GM10248 (cell line): ENCODE measurements at regions not wholly inside any gene's neighbourhood (a gene's known extent, or its start where the extent isn't known, plus 50 kb on each side); places are given as distances from the start of the nearest gene placed in this dataset.

Experiments
- CTCF ChIA-PET: fragments of 300-600 bp; sonication (Branson Sonifier 250); formaldehyde crosslinking; extraction: SDS; loops from one replicate; lab custom pipeline; 2021; ENCODE audit warnings: antibody characterized with exemption; lab: Yijun Ruan, JAX
- POLR2A ChIA-PET: fragments of 350-650 bp; sonication (Branson Sonifier 250); formaldehyde crosslinking; extraction: SDS; loops from one replicate; lab custom pipeline; 2020; ENCODE audit warnings: antibody characterized with exemption; lab: Yijun Ruan, JAX
- DNase-seq: peaks from one replicate; pipeline ENCODE4 v3.0.0; 2012; ENCODE audit errors: extremely low spot score
- TF ChIP-seq, protein P1 (sequence below): IDR thresholded peaks from 2 replicates; pipeline ENCODE4 v1.5.1; 2012; ENCODE audit warnings: mild to moderate bottlenecking, low read depth; ENCODE audit errors: extremely low read depth, missing control alignments, control extremely low read depth

DNA sequence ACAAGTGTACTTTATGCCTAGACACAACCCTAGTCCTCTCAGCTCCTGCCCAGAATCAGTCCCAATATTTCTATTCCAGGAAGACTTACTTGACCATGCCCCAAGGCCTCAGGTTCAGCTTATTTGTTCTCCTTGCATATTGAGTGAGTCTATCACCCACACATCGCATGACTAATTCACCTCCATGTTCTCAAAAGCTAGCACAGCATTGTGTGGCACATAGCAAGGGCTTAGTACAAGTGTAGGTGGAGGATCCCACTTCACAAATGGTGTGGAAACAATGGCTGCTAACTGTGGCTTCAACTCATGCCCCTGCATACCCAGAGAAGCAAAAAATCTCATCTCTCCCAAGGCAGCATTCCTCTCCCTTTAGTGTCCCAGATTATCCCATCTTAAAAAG lies 602.6 kb upstream of the API5 start:
- POLR2A ChIA-PET: no interaction called here
- TF ChIP-seq, protein P1, sequence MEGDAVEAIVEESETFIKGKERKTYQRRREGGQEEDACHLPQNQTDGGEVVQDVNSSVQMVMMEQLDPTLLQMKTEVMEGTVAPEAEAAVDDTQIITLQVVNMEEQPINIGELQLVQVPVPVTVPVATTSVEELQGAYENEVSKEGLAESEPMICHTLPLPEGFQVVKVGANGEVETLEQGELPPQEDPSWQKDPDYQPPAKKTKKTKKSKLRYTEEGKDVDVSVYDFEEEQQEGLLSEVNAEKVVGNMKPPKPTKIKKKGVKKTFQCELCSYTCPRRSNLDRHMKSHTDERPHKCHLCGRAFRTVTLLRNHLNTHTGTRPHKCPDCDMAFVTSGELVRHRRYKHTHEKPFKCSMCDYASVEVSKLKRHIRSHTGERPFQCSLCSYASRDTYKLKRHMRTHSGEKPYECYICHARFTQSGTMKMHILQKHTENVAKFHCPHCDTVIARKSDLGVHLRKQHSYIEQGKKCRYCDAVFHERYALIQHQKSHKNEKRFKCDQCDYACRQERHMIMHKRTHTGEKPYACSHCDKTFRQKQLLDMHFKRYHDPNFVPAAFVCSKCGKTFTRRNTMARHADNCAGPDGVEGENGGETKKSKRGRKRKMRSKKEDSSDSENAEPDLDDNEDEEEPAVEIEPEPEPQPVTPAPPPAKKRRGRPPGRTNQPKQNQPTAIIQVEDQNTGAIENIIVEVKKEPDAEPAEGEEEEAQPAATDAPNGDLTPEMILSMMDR: no peak
- CTCF ChIA-PET: no interaction called here

DNA sequence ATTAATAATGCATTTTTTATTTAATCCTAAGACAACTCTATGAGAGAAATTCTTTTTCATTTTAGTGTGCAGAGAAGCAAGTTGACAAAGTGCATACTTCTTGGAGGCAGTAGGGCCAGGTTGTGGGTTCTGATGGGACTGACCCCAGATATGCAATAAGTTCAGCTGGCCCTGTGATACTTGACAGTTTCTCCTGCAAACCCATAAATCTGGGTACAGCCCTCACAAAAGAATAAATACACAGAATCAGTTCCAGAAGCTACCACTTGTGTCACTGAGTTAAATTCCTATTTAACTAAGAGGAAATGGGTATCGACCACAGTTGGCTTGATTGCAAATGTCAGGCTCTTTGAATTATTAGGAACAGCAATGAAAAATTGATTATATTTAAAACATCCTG lies 598.5 kb upstream of the API5 start:
- TF ChIP-seq, protein P1: no peak
- CTCF ChIA-PET: no interaction called here
- DNase-seq: no peak
- POLR2A ChIA-PET: no interaction called here

More for the DNA sequence above, 602.6 kb upstream of the API5 start:
- no peak for DNase-seq

DNA sequence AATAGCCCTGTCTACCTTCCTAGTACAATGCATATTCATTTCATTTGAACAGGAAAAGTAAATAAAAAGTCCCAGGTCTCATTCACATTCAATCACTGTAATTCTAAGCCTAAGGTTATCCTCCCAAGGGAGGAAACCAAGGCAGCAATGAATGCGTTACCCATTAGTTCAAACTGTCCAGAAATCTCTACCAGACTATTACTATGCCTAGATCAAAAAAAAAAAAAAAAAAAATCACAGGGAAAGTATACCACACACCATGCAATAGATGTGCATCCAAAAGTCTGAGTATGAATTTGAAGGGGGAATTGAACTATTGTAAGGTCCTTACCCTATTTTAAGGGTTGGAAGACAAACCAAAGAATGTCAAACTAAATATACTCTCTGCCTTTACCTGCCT lies 598.0 kb upstream of the API5 start:
- TF ChIP-seq, protein P1: no peak
- CTCF ChIA-PET: no interaction called here
- no peak for DNase-seq
- POLR2A ChIA-PET: no interaction called here

DNA sequence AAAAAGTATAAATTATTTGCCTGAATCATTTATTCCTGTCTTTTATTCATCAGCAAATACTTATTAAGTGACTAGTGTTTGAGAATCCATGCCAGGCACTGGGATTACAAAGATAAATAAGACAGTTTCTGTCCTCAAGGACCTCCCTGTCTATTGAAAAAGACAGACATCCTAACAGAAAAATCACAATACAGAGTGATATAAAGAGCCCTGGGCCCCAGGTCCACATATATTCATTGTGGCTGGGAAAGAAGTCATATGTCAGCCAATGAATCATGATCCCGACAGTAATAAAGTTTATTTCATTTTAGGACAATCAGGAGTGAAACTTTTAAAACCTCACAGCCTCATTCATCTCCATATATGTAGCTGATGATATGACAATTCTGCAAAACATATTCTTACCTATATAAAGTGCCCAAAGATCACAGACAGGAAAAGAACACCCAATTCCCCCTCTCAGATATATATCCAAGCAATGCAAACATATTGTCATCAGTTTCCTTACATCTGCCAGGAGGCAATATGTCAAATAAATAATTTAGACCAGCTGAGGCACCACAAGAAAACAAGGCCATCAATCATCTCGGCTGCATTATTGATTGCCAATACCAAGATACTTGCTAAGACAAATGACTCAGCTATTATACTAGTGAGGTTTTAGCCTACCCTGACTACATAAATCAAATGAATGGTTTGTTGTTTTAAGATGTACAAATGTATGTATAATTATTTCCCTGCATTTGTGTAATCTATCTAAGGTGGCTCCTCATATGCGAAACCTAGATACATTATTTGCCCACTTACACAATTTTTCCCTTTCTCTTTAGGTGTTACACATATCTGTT lies 590.9 kb upstream of the API5 start:
- ChIA-PET POLR2A (no interaction called here), CTCF (interaction anchor here (0.9 to 1.1 kb wide), 2 partner anchors 12 to 15 kb away, joined by 3 read pairs; no protein-coding TSS in a partner anchor)

DNA sequence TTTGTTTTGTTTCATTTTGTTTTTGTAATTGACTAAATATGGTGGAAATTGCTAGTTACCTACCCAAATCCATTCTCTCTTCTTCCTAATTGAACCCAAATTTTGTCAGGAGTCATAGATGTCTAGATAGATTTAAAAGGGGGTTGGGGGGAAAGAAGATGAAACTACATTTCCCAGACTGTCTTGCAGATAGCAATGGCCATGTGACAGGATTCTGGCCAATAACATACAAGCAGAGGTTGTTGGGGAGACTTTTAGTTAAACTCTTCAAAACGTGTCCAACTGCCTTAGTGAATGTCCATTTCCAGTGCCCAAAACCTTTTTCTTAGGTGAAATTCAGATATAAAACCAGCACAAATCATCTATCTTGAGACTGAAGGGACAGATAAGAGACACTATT lies 583.9 kb upstream of the API5 start:
- CTCF ChIA-PET: no interaction called here
- DNase-seq: no peak
- TF ChIP-seq, protein P1: no peak
- POLR2A ChIA-PET: no interaction called here

More for the DNA sequence above, 590.9 kb upstream of the API5 start:
- DNase-seq: no peak
- TF ChIP-seq, protein P1: no peak

DNA sequence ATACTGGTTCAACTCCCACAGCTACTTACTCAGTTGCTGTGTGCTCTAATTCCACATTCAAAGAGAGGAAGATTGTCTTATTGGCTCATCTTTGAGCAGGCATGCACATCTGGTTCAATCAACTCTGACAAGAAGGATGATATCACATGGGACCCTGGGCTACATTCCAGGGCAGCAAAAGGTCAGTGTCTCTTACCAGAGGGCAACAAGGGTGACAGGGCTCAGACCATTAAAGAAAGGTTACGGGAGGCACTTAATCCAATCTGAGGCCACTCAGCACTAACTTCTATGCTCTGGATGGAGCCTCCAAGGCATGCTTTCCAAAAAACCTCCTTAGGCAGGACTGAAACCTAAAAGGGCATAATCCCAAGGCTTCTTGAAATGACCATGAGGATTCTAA lies 549.4 kb upstream of the API5 start:
- TF ChIP-seq, protein P1: no peak
- CTCF ChIA-PET: interaction anchor here (1.5 kb wide), 1 partner anchor 521 kb away, joined by 7 read pairs; no protein-coding TSS in a partner anchor
- POLR2A ChIA-PET: no interaction called here
- no peak for DNase-seq
